BE2C (cell line): ENCODE measurements at regions not wholly inside any gene's neighbourhood (a gene's known extent, or its start where the extent isn't known, plus 50 kb on each side); places are given as distances from the start of the nearest gene placed in this dataset.

Source experiments
- DNase-seq: peaks from one replicate; pipeline ENCODE4 v3.0.0-alpha.2; 2020
- H3K27me3 ChIP-seq: fragments of 250-450 bp; sonication (Bioruptor Pico); 2 replicates; pipeline ENCODE4 v1.5.1; 2020; ENCODE audit warnings: mild to moderate bottlenecking
- H3K36me3 ChIP-seq: fragments of 250-450 bp; sonication (Bioruptor Pico); 2 replicates; pipeline ENCODE4 v1.5.1; 2020; ENCODE audit warnings: mild to moderate bottlenecking
- H3K4me1 ChIP-seq: fragments of 250-450 bp; sonication (Bioruptor Pico); 2 replicates; pipeline ENCODE4 v1.5.1; 2020
- H3K4me3 ChIP-seq: 2 replicates; pipeline ENCODE4 v1.5.1; 2011; ENCODE audit warnings: low read depth, low read length
- H3K9me3 ChIP-seq: fragments of 250-450 bp; sonication (Bioruptor Pico); 2 replicates; pipeline ENCODE4 v1.5.1; 2020
- TF ChIP-seq, protein P1 (sequence below): IDR thresholded peaks from 2 replicates; pipeline ENCODE4 v1.5.1; 2012; ENCODE audit warnings: mild to moderate bottlenecking, low read depth, low read length

DNA sequence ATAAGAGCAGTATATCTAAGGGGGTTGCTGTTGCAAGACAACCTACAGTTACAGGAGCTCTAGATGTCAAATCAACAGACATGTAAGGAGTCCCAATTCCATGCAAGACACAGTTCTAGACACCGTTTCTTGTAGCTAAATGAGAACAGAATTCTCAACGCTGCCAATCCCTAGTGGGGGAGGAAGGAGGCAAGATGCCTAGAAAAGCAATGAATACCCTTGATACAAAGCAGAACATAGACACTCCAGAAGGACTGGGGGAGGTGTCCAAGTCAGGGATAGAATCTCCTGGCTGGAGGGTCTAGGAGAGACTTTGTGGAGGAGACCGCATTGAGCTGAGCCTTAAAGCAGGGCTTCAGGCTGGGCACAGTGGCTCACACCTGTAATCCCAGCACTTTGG is 280.2 kb downstream of the BUD13 start:
- H3K27me3 ChIP-seq = no peaks in the 10 kb centered on the region
- TF ChIP-seq, protein P1, sequence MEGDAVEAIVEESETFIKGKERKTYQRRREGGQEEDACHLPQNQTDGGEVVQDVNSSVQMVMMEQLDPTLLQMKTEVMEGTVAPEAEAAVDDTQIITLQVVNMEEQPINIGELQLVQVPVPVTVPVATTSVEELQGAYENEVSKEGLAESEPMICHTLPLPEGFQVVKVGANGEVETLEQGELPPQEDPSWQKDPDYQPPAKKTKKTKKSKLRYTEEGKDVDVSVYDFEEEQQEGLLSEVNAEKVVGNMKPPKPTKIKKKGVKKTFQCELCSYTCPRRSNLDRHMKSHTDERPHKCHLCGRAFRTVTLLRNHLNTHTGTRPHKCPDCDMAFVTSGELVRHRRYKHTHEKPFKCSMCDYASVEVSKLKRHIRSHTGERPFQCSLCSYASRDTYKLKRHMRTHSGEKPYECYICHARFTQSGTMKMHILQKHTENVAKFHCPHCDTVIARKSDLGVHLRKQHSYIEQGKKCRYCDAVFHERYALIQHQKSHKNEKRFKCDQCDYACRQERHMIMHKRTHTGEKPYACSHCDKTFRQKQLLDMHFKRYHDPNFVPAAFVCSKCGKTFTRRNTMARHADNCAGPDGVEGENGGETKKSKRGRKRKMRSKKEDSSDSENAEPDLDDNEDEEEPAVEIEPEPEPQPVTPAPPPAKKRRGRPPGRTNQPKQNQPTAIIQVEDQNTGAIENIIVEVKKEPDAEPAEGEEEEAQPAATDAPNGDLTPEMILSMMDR = no peak
- H3K9me3 ChIP-seq = no peaks in the 10 kb centered on the region
- H3K4me1 ChIP-seq = no peaks in the 10 kb centered on the region; the same call in 1 of the 2 replicates
- no peak for DNase-seq
- H3K36me3 ChIP-seq = no peaks in the 10 kb centered on the region
- H3K4me3 ChIP-seq = no peak overlapping the region

DNA sequence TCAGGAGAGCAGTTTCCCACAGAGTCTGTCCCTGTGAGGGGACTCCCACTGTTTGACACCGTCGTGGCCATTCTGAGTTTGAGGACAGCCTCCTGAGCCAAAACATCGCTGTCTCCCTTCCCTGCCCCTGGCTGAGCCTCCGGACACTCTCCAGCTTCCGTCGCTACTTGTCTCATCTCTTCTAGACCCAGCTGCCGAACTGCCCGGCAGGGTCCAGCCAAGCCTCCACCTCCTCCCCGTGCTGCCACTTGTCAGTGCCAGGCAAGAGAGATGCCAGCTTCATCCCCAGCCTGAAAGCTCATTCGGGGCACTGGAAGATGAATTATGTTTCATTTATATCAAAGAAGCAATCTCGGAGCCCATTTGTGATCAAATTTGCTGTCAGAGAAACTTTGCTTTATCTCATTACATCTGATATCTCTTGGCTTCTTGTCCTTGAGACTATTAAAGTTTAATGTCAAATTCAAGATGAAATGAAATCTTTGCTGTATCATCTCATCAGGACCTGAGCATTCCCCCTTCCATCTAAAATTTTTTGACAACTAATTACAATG is 283.9 kb downstream of the BUD13 start:
- Histone ChIP-seq H3K4me1 (peaks cover 9% of the 10 kb centered on the region), H3K4me3 (no peak overlapping the region), H3K9me3 (no peaks in the 10 kb centered on the region), H3K36me3 (no peaks in the 10 kb centered on the region), H3K27me3 (no peaks in the 10 kb centered on the region)
- no peak for DNase-seq
- TF ChIP-seq, protein P1 = no peak

- peaks cover 19% of the 10 kb centered on the region for H3K4me1 ChIP-seq
- H3K36me3 ChIP-seq = no peaks in the 10 kb centered on the region
- no peak overlapping the region for H3K4me3 ChIP-seq
- TF ChIP-seq, protein P1 = no peak
- H3K27me3 ChIP-seq = no peaks in the 10 kb centered on the region
- DNase-seq = no peak
- no peaks in the 10 kb centered on the region for H3K9me3 ChIP-seq
Measured at GRCh38 chr11:116485425-116485824, 287.4 kb downstream of the BUD13 start.

GRCh38 chr11:116482716-116483115 is 290.1 kb downstream of the BUD13 start:
- TF ChIP-seq, protein P1 = no peak
- no peak overlapping the region for H3K4me3 ChIP-seq
- H3K36me3 ChIP-seq = no peaks in the 10 kb centered on the region
- no peaks in the 10 kb centered on the region for H3K27me3 ChIP-seq
- DNase-seq = no peak
- H3K4me1 ChIP-seq = peaks cover 27% of the 10 kb centered on the region
- H3K9me3 ChIP-seq = no peaks in the 10 kb centered on the region

DNA sequence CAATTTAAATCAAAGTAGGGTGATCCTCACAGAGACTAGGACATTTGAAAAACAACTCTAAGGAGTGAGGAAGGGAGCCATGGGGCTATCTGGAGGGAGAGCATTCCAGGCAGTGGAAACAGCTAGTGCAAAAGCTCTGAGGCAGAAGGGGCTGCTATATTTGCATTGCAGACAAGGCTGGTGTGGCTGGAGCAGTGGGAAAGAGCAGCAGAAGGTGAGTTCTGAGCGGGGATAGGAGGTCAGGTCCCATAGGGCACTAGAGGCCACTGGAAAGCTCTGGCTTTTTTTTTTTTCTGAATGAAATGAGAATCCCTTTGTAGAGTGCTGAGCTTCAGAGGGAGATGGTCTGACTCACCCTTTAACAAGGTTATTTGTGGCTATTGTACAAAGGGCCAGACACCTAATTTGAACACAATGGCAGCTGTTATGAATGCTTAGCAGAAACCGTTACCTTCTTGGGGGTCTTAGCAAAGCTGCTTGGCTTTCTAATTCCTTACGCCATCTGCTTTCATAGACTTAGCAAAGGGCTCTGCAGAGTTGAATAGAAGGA is 291.6 kb downstream of the BUD13 start:
- peaks cover 25% of the 10 kb centered on the region for H3K4me1 ChIP-seq
- DNase-seq = no peak
- H3K4me3 ChIP-seq = no peak overlapping the region
- TF ChIP-seq, protein P1 = no peak
- H3K9me3 ChIP-seq = no peaks in the 10 kb centered on the region
- no peaks in the 10 kb centered on the region for H3K27me3 ChIP-seq
- no peaks in the 10 kb centered on the region for H3K36me3 ChIP-seq
